ENCODE measurements at regions not wholly inside any gene's neighbourhood (a gene's known extent, or its start where the extent isn't known, plus 50 kb on each side); places are given as distances from the start of the nearest gene placed in this dataset.

- H2AFZ ChIP-seq, result no peak overlapping the region
- WGBS, 2 experiments (ENCODE audit: low coverage in 1 of 2, low lambda C conversion rate in 2 of 2, missing lambda C conversion rate in 2 of 2), result 88 to 89% methylated on average over 2 of the region's 2 CpGs
- no peaks in the 10 kb centered on the region for H3F3A ChIP-seq (ENCODE audit: insufficient read depth)
Observed at GRCh38 chr7:12788171-12788570, 100.7 kb downstream of the ARL4A start.

DNA sequence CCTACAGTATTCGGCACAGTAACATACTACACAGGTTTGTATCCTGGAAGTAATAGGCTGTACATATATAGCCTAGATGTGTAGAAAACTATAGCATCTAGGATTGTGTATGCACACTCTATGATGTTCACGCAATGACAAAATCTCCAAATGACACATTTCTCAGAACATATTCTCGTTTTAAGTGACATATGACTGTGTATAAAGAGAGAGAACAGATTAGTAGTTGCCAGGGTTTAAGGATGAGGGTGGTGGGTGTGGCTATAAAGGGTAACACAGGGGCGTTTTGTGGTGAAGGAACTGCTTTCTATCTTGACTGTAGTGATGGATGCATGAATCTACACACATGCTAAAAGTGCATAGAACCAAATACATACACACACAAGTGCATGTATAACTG, 101.2 kb downstream of the ARL4A start:
- no peaks in the 10 kb centered on the region for H3F3A ChIP-seq (ENCODE audit: insufficient read depth)
- no peaks in the 10 kb centered on the region for H3K9me3 ChIP-seq (ENCODE audit: low read depth)
- H3K36me3 ChIP-seq (ENCODE audit: low read depth), result no peaks in the 10 kb centered on the region
- 56 to 63% methylated on average over 4 of the region's 4 CpGs for WGBS, 2 experiments (ENCODE audit: low coverage in 1 of 2, low lambda C conversion rate in 2 of 2, missing lambda C conversion rate in 2 of 2)
- TF ChIP-seq EZH2phosphoT487 (IDR thresholded peaks at IDR 0.05; ENCODE audit: insufficient read depth, low read depth), result no peak
- no peak for TF ChIP-seq EZH2 (IDR thresholded peaks at IDR 0.05; ENCODE audit: insufficient read depth, poor library complexity, severe bottlenecking)
- DNase-seq, result no peak
- no peaks in the 10 kb centered on the region for H3K9me2 ChIP-seq (ENCODE audit: insufficient read depth)
- H4K20me1 ChIP-seq (ENCODE audit: insufficient read depth), result no peaks in the 10 kb centered on the region
- H3K79me2 ChIP-seq (ENCODE audit: insufficient read depth), result no peaks in the 10 kb centered on the region
- H3K27ac ChIP-seq, result no peak overlapping the region
- no peaks in the 10 kb centered on the region for H3K27me3 ChIP-seq (replicated peaks; ENCODE audit: insufficient read depth)
- no peak overlapping the region for H3K9ac ChIP-seq
- H2AFZ ChIP-seq, result no peak overlapping the region
- in situ Hi-C loops (cut with MboI), result no loop called here
- no peaks in the 10 kb centered on the region for H3K4me1 ChIP-seq (ENCODE audit: insufficient read depth)
- H3K4me3 ChIP-seq, result no peak overlapping the region
- no peak overlapping the region for H3K4me2 ChIP-seq (ENCODE audit: unreplicated experiment)

More at GRCh38 chr7:12788171-12788570, 100.7 kb downstream of the ARL4A start:
- TF ChIP-seq EZH2 (IDR thresholded peaks at IDR 0.05; ENCODE audit: insufficient read depth, poor library complexity, severe bottlenecking) (no peak), EZH2phosphoT487 (IDR thresholded peaks at IDR 0.05; ENCODE audit: insufficient read depth, low read depth) (no peak)
- H3K36me3 ChIP-seq (ENCODE audit: low read depth), result no peaks in the 10 kb centered on the region
- DNase-seq, result no peak
- H3K4me2 ChIP-seq (ENCODE audit: unreplicated experiment), result no peak overlapping the region
- no peaks in the 10 kb centered on the region for H3K27me3 ChIP-seq (replicated peaks; ENCODE audit: insufficient read depth)
- in situ Hi-C loops (cut with MboI), result no loop called here
- no peaks in the 10 kb centered on the region for H3K9me3 ChIP-seq (ENCODE audit: low read depth)
- no peaks in the 10 kb centered on the region for H3K4me1 ChIP-seq (ENCODE audit: insufficient read depth)
- no peak overlapping the region for H3K4me3 ChIP-seq
- H3K27ac ChIP-seq, result no peak overlapping the region
- no peak overlapping the region for H3K9ac ChIP-seq
- H3K79me2 ChIP-seq (ENCODE audit: insufficient read depth), result no peaks in the 10 kb centered on the region
- no peaks in the 10 kb centered on the region for H3K9me2 ChIP-seq (ENCODE audit: insufficient read depth)
- no peaks in the 10 kb centered on the region for H4K20me1 ChIP-seq (ENCODE audit: insufficient read depth)

DNA sequence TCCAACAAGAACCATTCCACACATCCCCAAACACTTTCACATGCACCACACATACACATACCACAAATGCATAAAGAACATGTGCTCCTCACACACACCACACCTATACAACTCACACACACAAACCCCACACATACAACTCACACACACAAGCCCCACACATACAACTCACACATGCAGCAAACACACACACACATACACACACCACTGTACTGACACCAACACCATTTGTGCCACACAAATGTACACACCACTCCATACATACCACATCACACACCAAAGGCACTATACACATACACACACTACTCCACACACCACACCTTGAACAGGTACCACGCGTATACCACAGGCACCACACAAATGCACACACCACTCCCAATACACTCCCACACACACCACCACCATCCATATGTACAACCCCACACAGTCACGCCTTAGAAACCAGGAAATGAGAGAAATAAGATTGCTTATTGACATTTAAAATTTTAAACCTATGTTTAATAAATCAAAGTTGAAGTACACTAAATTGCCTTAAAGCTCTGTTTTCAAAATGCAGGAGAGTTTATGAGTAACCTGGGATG, 107.4 kb downstream of the ARL4A start:
- in situ Hi-C loops (cut with MboI), result no loop called here
- no peaks in the 10 kb centered on the region for H3K4me1 ChIP-seq (ENCODE audit: insufficient read depth)

GRCh38 chr7:12796397-12797127, 109.1 kb downstream of the ARL4A start:
- Histone ChIP-seq H4K20me1 (ENCODE audit: insufficient read depth) (no peaks in the 10 kb centered on the region), H3K27ac (no peak overlapping the region), H2AFZ (no peak overlapping the region), H3K9me2 (ENCODE audit: insufficient read depth) (peaks cover 4% of the 10 kb centered on the region; the same call in 1 of the 2 replicates), H3F3A (ENCODE audit: insufficient read depth) (no peaks in the 10 kb centered on the region), H3K9me3 (ENCODE audit: low read depth) (no peaks in the 10 kb centered on the region), H3K4me1 (ENCODE audit: insufficient read depth) (no peaks in the 10 kb centered on the region), H3K4me2 (ENCODE audit: unreplicated experiment) (no peak overlapping the region), H3K9ac (no peak overlapping the region), H3K36me3 (ENCODE audit: low read depth) (no peaks in the 10 kb centered on the region), H3K79me2 (ENCODE audit: insufficient read depth) (no peaks in the 10 kb centered on the region), H3K27me3 (replicated peaks; ENCODE audit: insufficient read depth) (no peaks in the 10 kb centered on the region), H3K4me3 (no peak overlapping the region)
- no peak for TF ChIP-seq EZH2phosphoT487 (IDR thresholded peaks at IDR 0.05; ENCODE audit: insufficient read depth, low read depth)
- TF ChIP-seq EZH2 (IDR thresholded peaks at IDR 0.05; ENCODE audit: insufficient read depth, poor library complexity, severe bottlenecking), result no peak
- WGBS, 2 experiments (ENCODE audit: low coverage in 1 of 2, low lambda C conversion rate in 2 of 2, missing lambda C conversion rate in 2 of 2), result 52 to 54% methylated on average over 4 of the region's 4 CpGs
- in situ Hi-C loops (cut with MboI), result no loop called here
- no peak for DNase-seq

More for the DNA sequence above, 107.4 kb downstream of the ARL4A start:
- no peaks in the 10 kb centered on the region for H4K20me1 ChIP-seq (ENCODE audit: insufficient read depth)
- H3K79me2 ChIP-seq (ENCODE audit: insufficient read depth), result no peaks in the 10 kb centered on the region
- no peaks in the 10 kb centered on the region for H3F3A ChIP-seq (ENCODE audit: insufficient read depth)
- H3K36me3 ChIP-seq (ENCODE audit: low read depth), result no peaks in the 10 kb centered on the region
- no peak overlapping the region for H3K27ac ChIP-seq
- no peak for DNase-seq
- no peaks in the 10 kb centered on the region for H3K9me3 ChIP-seq (ENCODE audit: low read depth)
- no peak overlapping the region for H3K4me3 ChIP-seq
- 95 to 96% methylated on average over 3 of the region's 3 CpGs for WGBS, 2 experiments (ENCODE audit: low coverage in 1 of 2, low lambda C conversion rate in 2 of 2, missing lambda C conversion rate in 2 of 2)
- H3K4me2 ChIP-seq (ENCODE audit: unreplicated experiment), result no peak overlapping the region
- H3K27me3 ChIP-seq (replicated peaks; ENCODE audit: insufficient read depth), result no peaks in the 10 kb centered on the region
- H2AFZ ChIP-seq, result no peak overlapping the region
- H3K9me2 ChIP-seq (ENCODE audit: insufficient read depth), result peaks cover 4% of the 10 kb centered on the region; the same call in 1 of the 2 replicates
- TF ChIP-seq EZH2 (IDR thresholded peaks at IDR 0.05; ENCODE audit: insufficient read depth, poor library complexity, severe bottlenecking), result no peak
- TF ChIP-seq EZH2phosphoT487 (IDR thresholded peaks at IDR 0.05; ENCODE audit: insufficient read depth, low read depth), result no peak
- no peak overlapping the region for H3K9ac ChIP-seq

Measured in GM23248 (cell line).